Motor neuron (in vitro differentiated cells): ENCODE measurements at regions not wholly inside any gene's neighbourhood (a gene's known extent, or its start where the extent isn't known, plus 50 kb on each side); places are given as distances from the start of the nearest gene placed in this dataset.
A peak's percentile ranks its signal among the peaks of the same experiment; 100 is the strongest.

Experiments
- ATAC-seq, 8 experiments: fragments of 200-7000 bp; cut with Tn5 transposase; replicated peaks in 6 of 8; 2 replicates each; pipeline ENCODE4 v1.8.0; 2021; ENCODE audit warnings: mild to moderate bottlenecking in 8 of 8, moderate library complexity in 8 of 8
- H3K27ac ChIP-seq, 2 donors: fragments of 250-450 bp; sonication (Bioruptor Pico); 2 replicates each; pipeline ENCODE4 v1.9.0; 2021; ENCODE audit warnings: antibody characterized with exemption in 2 of 2, mild to moderate bottlenecking in 2 of 2, moderate library complexity in 1 of 2
- H3K4me1 ChIP-seq, 2 donors: fragments of 250-450 bp; sonication (Bioruptor Pico); replicated peaks in 1 of 2; 2 replicates each; pipeline ENCODE4 v1.6.1; 2021; ENCODE audit warnings: antibody characterized with exemption in 2 of 2, mild to moderate bottlenecking in 2 of 2, moderate library complexity in 1 of 2
- H3K4me3 ChIP-seq, 5 donors: fragments of 250-450 bp; sonication (Bioruptor Pico); 2 replicates each; pipeline ENCODE4 v1.9.0; 2021; ENCODE audit warnings: antibody characterized with exemption in 5 of 5, mild to moderate bottlenecking in 5 of 5, moderate library complexity in 4 of 5
- WGBS, 10 experiments: fragments of 450-650 bp; shearing (Covaris generic); methylation state at CpG; one replicate each; pipeline ENCODE4 v1.0.0; 2022; 5-methylcytosine and 5-hydroxymethylcytosine counted together
- in situ Hi-C, 9 experiments: fragments of 400-800 bp; cut with MboI; loops; one replicate each; pipeline ENCODE4 v1.15.0; 2021; ENCODE audit warnings: low sequenced_read_pairs in 9 of 9, low pct_unique_long_range_greater_than_20kb in 2 of 9; ENCODE audit not compliant: unreplicated experiment in 9 of 9

DNA sequence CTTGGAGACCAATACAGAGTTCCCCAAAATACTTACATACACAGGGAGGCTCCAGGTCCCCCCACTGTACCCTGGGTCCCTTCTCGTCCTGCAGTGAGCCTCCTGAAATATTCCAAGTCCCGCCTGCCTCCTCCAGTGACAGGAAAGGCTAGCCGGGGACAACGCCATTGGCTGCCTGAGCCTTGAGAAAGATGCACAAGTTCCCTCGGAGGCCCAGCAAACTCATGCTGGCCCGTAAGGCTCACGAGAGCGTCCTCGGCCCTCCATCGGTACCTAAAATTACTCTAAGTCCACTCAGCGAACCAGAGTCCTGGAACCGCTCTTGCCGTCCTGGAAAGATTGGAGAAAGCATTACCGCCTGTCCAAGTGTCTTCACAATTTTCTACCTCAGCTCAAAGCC is 228.6 kb downstream of the ADAM29 start:
- Histone ChIP-seq H3K27ac (no peak overlapping the region), H3K4me1 (no peaks in the 10 kb centered on the region), H3K4me3 (no peak overlapping the region)
- 14 to 95% (median 94%) methylated on average over 3 to 9 of the region's 14 CpGs; no CpG with 5 or more reads in 4 of the 10 experiments for WGBS, 10 experiments
- ATAC-seq = no peak
- in situ Hi-C loops = no loop called here

DNA sequence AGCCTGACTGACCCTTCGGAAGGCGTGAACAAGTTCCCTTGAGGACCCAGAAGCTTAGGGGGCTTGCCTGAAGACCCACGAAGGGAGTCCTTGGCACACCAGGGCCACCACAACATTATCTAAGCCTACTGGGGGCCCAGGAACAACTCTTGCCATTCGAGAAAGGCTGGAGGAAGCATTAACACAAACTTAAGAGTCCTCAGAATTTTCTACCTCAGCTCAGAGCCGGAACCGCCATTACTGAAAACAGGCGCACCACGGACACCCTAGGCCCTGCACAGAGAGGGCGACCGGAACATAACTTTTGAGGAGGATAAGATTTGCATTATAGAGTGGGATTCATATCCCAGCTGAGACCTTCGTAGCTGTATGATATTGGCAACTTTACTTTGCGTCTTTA is 229.1 kb downstream of the ADAM29 start:
- Histone ChIP-seq H3K4me1 (no peaks in the 10 kb centered on the region), H3K4me3 (no peak overlapping the region), H3K27ac (no peak overlapping the region)
- ATAC-seq = no peak
- in situ Hi-C loops = no loop called here
- WGBS, 10 experiments = 20 to 93% (median 77%) methylated on average over 1 to 6 of the region's 12 CpGs; no CpG with 5 or more reads in 3 of the 10 experiments

- 14 to 100% (median 80%) methylated on average over 1 to 2 of the region's 2 CpGs; no CpG with 5 or more reads in 1 of the 10 experiments for WGBS, 10 experiments
- no peak overlapping the region for H3K4me3 ChIP-seq
- in situ Hi-C loops = no loop called here
- H3K27ac ChIP-seq = no peak overlapping the region
- H3K4me1 ChIP-seq = no peaks in the 10 kb centered on the region
- no peak for ATAC-seq
Observed at GRCh38 chr4:175166020-175166419, 247.9 kb downstream of the ADAM29 start.

DNA sequence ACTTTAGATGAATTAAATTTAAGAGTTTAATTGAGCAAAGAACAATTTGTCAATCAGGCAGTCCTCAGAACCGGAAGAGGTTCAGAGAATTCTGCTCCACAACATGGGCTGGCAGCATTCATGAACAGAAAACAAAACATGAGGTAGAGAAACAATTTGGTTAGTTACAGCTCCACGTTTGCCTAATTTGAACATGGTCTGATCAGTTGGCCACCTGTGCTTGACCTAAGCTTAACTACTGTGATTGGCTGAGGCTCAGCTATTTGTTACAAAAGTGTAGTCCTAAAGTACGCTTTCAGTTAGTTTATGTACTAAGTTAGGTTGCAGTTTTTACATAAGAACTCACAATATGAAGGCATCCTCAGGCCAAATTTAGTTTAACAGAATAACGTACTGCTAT is 258.6 kb downstream of the ADAM29 start:
- 0 to 100% (median 74%) methylated on average over 1 to 4 of the region's 4 CpGs for WGBS, 10 experiments
- in situ Hi-C loops = no loop called here
- no peak for ATAC-seq
- Histone ChIP-seq H3K27ac (no peak overlapping the region), H3K4me3 (no peak overlapping the region), H3K4me1 (no peaks in the 10 kb centered on the region)

DNA sequence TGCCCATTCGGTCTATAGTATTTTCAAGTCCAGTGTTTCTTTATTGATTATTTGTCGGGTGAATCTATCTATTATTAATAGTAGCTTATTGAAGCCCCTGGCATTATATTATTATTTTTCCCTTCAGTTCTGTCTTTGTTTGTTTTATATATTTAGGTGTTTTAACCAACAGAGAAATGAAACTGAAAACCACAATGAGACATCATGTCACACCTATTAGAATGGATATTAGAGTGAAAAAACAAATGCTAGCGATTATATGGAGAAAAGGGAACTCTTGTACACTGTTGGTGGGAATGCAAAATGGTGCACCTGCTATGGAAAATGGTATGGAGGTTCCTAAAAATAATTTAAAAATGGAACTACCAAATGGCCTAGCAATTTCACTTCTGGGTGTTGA is 272.5 kb downstream of the ADAM29 start:
- in situ Hi-C loops = no loop called here
- 0 to 90% (median 46%) methylated on average over 1 to 3 of the region's 3 CpGs for WGBS, 10 experiments

GRCh38 chr4:175198056-175198455 is 279.9 kb downstream of the ADAM29 start:
- Histone ChIP-seq H3K4me1 (no peaks in the 10 kb centered on the region), H3K4me3 (no peak overlapping the region), H3K27ac (no peak overlapping the region)
- in situ Hi-C loops = no loop called here
- peak in 3 of 8 experiments; percentile 81 to 93 (median 81) for ATAC-seq
- 0 to 100% (median 33%) methylated on average over 1 of the region's 1 CpG; no CpG with 5 or more reads in 2 of the 10 experiments for WGBS, 10 experiments

More for the DNA sequence above, 272.5 kb downstream of the ADAM29 start:
- ATAC-seq = no peak
- Histone ChIP-seq H3K4me1 (no peaks in the 10 kb centered on the region), H3K27ac (no peak overlapping the region), H3K4me3 (no peak overlapping the region)

DNA sequence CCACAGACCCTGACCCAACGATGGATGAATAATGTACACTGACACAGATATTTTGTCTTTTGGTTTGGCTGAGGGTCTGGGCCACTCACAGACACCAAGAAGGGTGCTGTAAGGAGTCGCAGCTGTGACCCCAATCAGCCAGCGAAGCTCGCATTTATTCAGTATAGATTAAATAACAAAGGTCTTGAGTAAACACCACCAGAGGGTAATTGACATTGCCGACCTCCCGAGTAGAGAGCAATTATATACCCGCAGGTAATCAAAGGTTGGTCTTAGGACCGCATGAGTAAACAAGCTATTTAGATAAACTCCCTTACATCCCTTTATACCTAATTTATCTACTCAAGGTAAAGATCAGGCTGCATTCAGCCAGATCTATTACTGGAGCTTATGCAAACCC is 297.1 kb downstream of the ADAM29 start:
- in situ Hi-C loops = no loop called here
- Histone ChIP-seq H3K27ac (no peak overlapping the region), H3K4me1 (no peaks in the 10 kb centered on the region), H3K4me3 (no peak overlapping the region)
- no peak for ATAC-seq
- WGBS, 10 experiments = 4 to 79% (median 59%) methylated on average over 2 to 6 of the region's 8 CpGs; no CpG with 5 or more reads in 2 of the 10 experiments

DNA sequence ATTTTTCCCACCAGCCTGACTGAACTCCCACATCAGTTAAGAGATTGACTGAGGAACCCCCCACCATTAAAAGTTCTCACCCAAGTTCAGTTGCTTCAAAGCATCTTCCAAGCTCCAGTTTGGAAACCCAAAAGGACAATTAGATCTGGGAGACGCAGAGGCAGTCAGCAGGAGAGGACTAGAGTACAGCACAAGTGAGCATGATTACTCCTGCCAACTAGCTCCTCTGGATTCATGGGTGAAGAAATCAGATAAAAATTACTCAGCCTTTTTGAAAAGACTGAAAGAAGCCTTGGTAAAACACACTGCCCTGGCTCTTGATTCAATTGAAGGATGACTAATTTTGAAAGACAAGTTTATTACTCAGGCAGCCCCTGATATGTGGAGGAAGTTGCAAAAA is 297.5 kb downstream of the ADAM29 start:
- Histone ChIP-seq H3K4me3 (no peak overlapping the region), H3K4me1 (no peaks in the 10 kb centered on the region), H3K27ac (no peak overlapping the region)
- no peak for ATAC-seq
- in situ Hi-C loops = no loop called here
- 20 to 83% (median 71%) methylated on average over 1 of the region's 1 CpG; no CpG with 5 or more reads in 5 of the 10 experiments for WGBS, 10 experiments

- H3K4me3 ChIP-seq = no peak overlapping the region
- no peaks in the 10 kb centered on the region for H3K4me1 ChIP-seq
- H3K27ac ChIP-seq = no peak overlapping the region
- 0 to 100% (median 79%) methylated on average over 1 of the region's 1 CpG; no CpG with 5 or more reads in 2 of the 10 experiments for WGBS, 10 experiments
- no peak for ATAC-seq
- in situ Hi-C loops = no loop called here
Observed at GRCh38 chr4:175229154-175229553, 311.0 kb downstream of the ADAM29 start.

DNA sequence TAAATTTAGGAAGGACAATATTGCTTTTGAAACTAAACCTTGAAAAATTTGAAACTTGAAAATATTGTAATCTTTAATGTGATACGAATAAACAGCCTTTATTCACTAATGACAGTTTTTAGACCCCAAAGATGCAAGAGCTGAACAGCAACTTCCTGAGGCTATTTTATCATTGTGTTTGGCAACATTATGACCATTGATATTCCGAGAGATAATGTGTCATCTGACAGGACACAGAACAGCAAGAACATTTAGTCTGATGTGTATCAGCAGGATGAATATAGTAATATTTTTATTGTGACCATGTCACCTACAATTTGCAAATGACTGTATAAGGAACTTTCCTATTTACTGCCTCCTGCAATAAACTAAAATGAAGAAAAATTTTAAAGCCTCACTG is 316.0 kb downstream of the ADAM29 start:
- no peaks in the 10 kb centered on the region for H3K4me1 ChIP-seq
- in situ Hi-C loops = no loop called here
- H3K27ac ChIP-seq = no peak overlapping the region
- WGBS, 10 experiments = 9 to 100% (median 75%) methylated on average over 1 to 2 of the region's 2 CpGs; no CpG with 5 or more reads in 1 of the 10 experiments
- ATAC-seq = no peak
- H3K4me3 ChIP-seq = no peak overlapping the region

DNA sequence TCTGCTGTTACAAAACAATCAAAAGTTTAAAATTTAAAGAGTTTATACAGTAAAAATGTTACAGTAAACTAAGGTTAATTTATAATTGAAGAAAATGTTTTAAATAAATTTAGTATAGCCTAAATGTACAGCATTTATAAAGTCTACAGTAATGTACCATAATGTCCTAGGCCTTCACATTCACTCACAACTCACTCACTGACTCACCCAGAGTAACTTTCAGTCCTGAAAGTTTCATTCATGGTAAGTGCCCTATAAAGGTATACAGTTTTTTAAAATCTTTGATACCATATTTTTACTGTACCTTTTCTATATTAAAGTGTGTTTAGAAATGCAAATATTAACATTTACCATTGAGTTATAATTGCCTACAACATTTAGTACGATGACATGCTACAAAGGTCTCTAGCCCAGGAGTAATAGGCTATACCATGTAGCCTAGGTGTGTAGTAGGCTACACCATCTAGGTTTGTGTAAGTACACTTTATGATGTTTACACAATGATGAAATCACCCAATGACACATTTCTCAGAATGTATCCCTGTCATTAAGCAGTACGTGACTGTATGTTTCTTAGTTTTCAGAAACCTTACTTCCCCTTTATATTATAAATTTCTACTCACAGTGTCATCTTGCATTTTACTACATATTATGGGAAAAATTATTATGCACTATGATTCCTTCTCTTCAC is 320.8 kb downstream of the ADAM29 start:
- ATAC-seq = no peak
- no peak overlapping the region for H3K4me3 ChIP-seq
- in situ Hi-C loops = no loop called here
- no peaks in the 10 kb centered on the region for H3K4me1 ChIP-seq
- H3K27ac ChIP-seq = no peak overlapping the region
- WGBS, 10 experiments = 75 to 100% (median 94%) methylated on average over 1 to 2 of the region's 2 CpGs; no CpG with 5 or more reads in 1 of the 10 experiments

DNA sequence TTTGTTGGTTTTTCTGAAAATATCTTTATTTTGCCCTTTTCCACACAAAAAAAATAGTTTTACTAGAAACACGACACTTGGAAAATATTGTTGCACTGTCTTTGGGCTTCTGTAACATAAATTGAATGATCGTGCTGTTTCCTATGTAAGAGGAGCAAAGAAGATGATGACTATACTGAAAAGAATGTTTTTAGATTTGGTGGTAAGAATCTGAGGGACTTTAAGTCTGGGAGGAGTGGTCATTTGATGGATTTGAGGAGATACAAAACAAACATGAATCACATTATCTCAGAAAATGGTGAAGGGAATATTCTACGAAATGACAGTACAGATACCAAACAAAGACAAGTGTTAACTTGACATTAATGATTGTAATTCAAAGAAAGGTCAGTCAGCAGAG is 328.8 kb downstream of the ADAM29 start:
- ATAC-seq = peak in 1 of 8 experiments; percentile 19
- 0 to 80% (median 65%) methylated on average over 1 to 3 of the region's 3 CpGs for WGBS, 10 experiments
- no peak overlapping the region for H3K4me3 ChIP-seq
- no peaks in the 10 kb centered on the region for H3K4me1 ChIP-seq
- H3K27ac ChIP-seq = no peak overlapping the region
- in situ Hi-C loops = no loop called here

DNA sequence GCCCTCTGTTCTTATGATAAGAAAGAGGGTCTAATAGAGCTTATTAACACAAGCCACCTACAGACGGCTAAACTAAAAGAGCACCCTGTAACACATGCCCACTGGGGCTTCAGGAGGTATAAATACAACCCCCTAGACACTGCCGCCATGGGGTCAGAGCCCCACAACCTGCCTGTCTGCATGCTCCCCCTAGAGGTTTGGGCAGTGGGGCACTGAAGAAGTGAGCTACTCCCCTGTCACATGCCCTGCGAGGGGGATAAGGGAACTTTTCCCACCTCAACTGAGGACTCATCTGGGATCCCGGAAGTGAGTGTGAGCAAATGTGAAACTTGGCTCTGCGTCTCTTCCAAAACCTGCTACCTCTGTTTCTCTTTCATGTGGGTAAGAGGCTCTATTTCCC is 334.5 kb downstream of the ADAM29 start:
- 20 to 100% (median 98%) methylated on average over 1 to 4 of the region's 5 CpGs; no CpG with 5 or more reads in 6 of the 10 experiments for WGBS, 10 experiments
- no peak overlapping the region for H3K4me3 ChIP-seq
- in situ Hi-C loops = no loop called here
- H3K4me1 ChIP-seq = no peaks in the 10 kb centered on the region
- no peak for ATAC-seq
- H3K27ac ChIP-seq = no peak overlapping the region
